ENCODE measurements at regions not wholly inside any gene's neighbourhood (a gene's known extent, or its start where the extent isn't known, plus 50 kb on each side); places are given as distances from the start of the nearest gene placed in this dataset.

- Histone ChIP-seq H3K4me1 (ENCODE audit: control insufficient read depth in 1 of 2, insufficient read depth in 2 of 2, low read depth in 1 of 2, low read length in 1 of 2) (peaks cover 9 to 29% of the 10 kb centered on the region in 2 experiments; a peak in 3 of 4 replicates), H3K9me3 (no peaks in the 10 kb centered on the region), H2AFZ (ENCODE audit: low read depth) (no peak overlapping the region), H3F3A (replicated peaks; ENCODE audit: insufficient read depth) (peaks cover 21% of the 10 kb centered on the region), H3K9ac (peak overlapping the region; percentile 49; the same call in 1 of the 2 replicates), H3K27ac (ENCODE audit: low read depth in 2 of 2, low read length in 1 of 2) (peak overlapping the region in 1 of 2 experiments; percentile 89; a peak in 2 of 4 replicates), H3K27me3 (ENCODE audit: insufficient read depth) (no peaks in the 10 kb centered on the region), H3K9me2 (no peaks in the 10 kb centered on the region), H3K4me3 (ENCODE audit: low read depth in 2 of 2, low read length in 1 of 2) (no peak overlapping the region), H3K79me2 (ENCODE audit: insufficient read depth) (no peaks in the 10 kb centered on the region), H3K4me2 (no peak overlapping the region; the same call in 1 of the 2 replicates), H4K20me1 (ENCODE audit: insufficient read depth) (no peaks in the 10 kb centered on the region), H3K36me3 (replicated peaks in 1 of 2; ENCODE audit: control insufficient read depth in 1 of 2, insufficient read depth in 2 of 2, low read length in 1 of 2) (no peaks in the 10 kb centered on the region)
- TF ChIP-seq, protein P1, sequence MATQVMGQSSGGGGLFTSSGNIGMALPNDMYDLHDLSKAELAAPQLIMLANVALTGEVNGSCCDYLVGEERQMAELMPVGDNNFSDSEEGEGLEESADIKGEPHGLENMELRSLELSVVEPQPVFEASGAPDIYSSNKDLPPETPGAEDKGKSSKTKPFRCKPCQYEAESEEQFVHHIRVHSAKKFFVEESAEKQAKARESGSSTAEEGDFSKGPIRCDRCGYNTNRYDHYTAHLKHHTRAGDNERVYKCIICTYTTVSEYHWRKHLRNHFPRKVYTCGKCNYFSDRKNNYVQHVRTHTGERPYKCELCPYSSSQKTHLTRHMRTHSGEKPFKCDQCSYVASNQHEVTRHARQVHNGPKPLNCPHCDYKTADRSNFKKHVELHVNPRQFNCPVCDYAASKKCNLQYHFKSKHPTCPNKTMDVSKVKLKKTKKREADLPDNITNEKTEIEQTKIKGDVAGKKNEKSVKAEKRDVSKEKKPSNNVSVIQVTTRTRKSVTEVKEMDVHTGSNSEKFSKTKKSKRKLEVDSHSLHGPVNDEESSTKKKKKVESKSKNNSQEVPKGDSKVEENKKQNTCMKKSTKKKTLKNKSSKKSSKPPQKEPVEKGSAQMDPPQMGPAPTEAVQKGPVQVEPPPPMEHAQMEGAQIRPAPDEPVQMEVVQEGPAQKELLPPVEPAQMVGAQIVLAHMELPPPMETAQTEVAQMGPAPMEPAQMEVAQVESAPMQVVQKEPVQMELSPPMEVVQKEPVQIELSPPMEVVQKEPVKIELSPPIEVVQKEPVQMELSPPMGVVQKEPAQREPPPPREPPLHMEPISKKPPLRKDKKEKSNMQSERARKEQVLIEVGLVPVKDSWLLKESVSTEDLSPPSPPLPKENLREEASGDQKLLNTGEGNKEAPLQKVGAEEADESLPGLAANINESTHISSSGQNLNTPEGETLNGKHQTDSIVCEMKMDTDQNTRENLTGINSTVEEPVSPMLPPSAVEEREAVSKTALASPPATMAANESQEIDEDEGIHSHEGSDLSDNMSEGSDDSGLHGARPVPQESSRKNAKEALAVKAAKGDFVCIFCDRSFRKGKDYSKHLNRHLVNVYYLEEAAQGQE (IDR thresholded peaks at IDR 0.05; ENCODE audit: low read depth, low read length) = no peak
- TF ChIP-seq TAF1 (IDR thresholded peaks at IDR 0.05; ENCODE audit: borderline replicate concordance, low read depth, low read length) = no peak
- TF ChIP-seq ELF1 (IDR thresholded peaks at IDR 0.05) = no peak
- no peak for TF ChIP-seq SIN3A (IDR thresholded peaks at IDR 0.05; ENCODE audit: borderline replicate concordance, low read depth, low read length)
- no peak for TF ChIP-seq TEAD4 (IDR thresholded peaks at IDR 0.05; ENCODE audit: borderline replicate concordance, insufficient read depth)
- TF ChIP-seq MEF2A (IDR thresholded peaks at IDR 0.05; ENCODE audit: borderline replicate concordance, low read depth) = no peak
- TF ChIP-seq, protein P2, sequence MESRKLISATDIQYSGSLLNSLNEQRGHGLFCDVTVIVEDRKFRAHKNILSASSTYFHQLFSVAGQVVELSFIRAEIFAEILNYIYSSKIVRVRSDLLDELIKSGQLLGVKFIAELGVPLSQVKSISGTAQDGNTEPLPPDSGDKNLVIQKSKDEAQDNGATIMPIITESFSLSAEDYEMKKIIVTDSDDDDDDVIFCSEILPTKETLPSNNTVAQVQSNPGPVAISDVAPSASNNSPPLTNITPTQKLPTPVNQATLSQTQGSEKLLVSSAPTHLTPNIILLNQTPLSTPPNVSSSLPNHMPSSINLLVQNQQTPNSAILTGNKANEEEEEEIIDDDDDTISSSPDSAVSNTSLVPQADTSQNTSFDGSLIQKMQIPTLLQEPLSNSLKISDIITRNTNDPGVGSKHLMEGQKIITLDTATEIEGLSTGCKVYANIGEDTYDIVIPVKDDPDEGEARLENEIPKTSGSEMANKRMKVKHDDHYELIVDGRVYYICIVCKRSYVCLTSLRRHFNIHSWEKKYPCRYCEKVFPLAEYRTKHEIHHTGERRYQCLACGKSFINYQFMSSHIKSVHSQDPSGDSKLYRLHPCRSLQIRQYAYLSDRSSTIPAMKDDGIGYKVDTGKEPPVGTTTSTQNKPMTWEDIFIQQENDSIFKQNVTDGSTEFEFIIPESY (IDR thresholded peaks at IDR 0.05; ENCODE audit: borderline replicate concordance, low read depth) = no peak
- TF ChIP-seq USF2 (IDR thresholded peaks at IDR 0.05; ENCODE audit: borderline replicate concordance, low read depth, low read length) = no peak
- TF ChIP-seq GATA2 (CRISPR knock-in tag; IDR thresholded peaks at IDR 0.05) = no peak
- POLR2A ChIA-PET = no interaction called here
- no peak for DNase-seq
- CTCF ChIA-PET = no interaction called here
- WGBS (ENCODE audit: low lambda C conversion rate) = 92% methylated on average over 1 of the region's 1 CpG
Measured at GRCh38 chr2:215618145-215618544, 182.3 kb upstream of the FN1 start.

All from SK-N-SH (cell line).